HEK293T (cell line): ENCODE measurements at regions not wholly inside any gene's neighbourhood (a gene's known extent, or its start where the extent isn't known, plus 50 kb on each side); places are given as distances from the start of the nearest gene placed in this dataset.

Source experiments
- CTCF ChIA-PET: fragments of 350-600 bp; formaldehyde crosslinking; extraction: SDS; loops from one replicate; lab custom pipeline; 2021; ENCODE audit warnings: antibody characterized with exemption, inconsistent platforms; lab: Yijun Ruan, JAX
- POLR2A ChIA-PET: fragments of 350-600 bp; formaldehyde crosslinking; extraction: SDS; loops from one replicate; lab custom pipeline; 2020; ENCODE audit warnings: antibody characterized with exemption, inconsistent platforms; lab: Yijun Ruan, JAX
- DNase-seq: peaks from one replicate; pipeline ENCODE4 v3.0.0; 2012; ENCODE audit warnings: mixed read lengths; ENCODE audit errors: extremely low spot score
- ARNT ChIP-seq: fragments of 450-650 bp; IDR thresholded peaks from 2 replicates; pipeline ENCODE4 v1.6.1; 2017; ENCODE audit warnings: mild to moderate bottlenecking
- BHLHE40 ChIP-seq: fragments of 450-650 bp; IDR thresholded peaks from 2 replicates; pipeline ENCODE4 v1.6.1; 2016; ENCODE audit warnings: mild to moderate bottlenecking, moderate library complexity, borderline replicate concordance
- CTBP1 ChIP-seq: fragments of 450-650 bp; IDR thresholded peaks from 2 replicates; pipeline ENCODE4 v1.6.1; 2016; ENCODE audit warnings: borderline replicate concordance
- ELF4 ChIP-seq: fragments of 450-650 bp; IDR thresholded peaks from 2 replicates; pipeline ENCODE4 v1.6.1; 2017; ENCODE audit warnings: antibody characterized with exemption
- FOXA1 ChIP-seq: fragments of 450-650 bp; IDR thresholded peaks from 2 replicates; pipeline ENCODE4 v1.6.1; 2016; ENCODE audit warnings: mild to moderate bottlenecking
- FOXK2 ChIP-seq: fragments of 450-650 bp; IDR thresholded peaks from 2 replicates; pipeline ENCODE4 v1.6.1; 2016; ENCODE audit warnings: mild to moderate bottlenecking
- FOXM1 ChIP-seq: fragments of 450-650 bp; IDR thresholded peaks from 2 replicates; pipeline ENCODE4 v1.6.1; 2017; ENCODE audit warnings: mild to moderate bottlenecking, borderline replicate concordance
- HDGF ChIP-seq: fragments of 450-650 bp; IDR thresholded peaks from 2 replicates; pipeline ENCODE4 v1.6.1; 2017; ENCODE audit warnings: antibody characterized with exemption, borderline replicate concordance
- L3MBTL2 ChIP-seq: fragments of 450-650 bp; conservative IDR thresholded peaks from 2 replicates; pipeline ENCODE4 v1.6.1; 2016; ENCODE audit warnings: mild to moderate bottlenecking
- LEF1 ChIP-seq: fragments of 450-650 bp; IDR thresholded peaks from 2 replicates; pipeline ENCODE4 v1.6.1; 2017; ENCODE audit warnings: mild to moderate bottlenecking, borderline replicate concordance
- NFRKB ChIP-seq: fragments of 450-650 bp; IDR thresholded peaks from 2 replicates; pipeline ENCODE4 v1.6.1; 2016; ENCODE audit warnings: mild to moderate bottlenecking, moderate library complexity
- SP1 ChIP-seq: fragments of 450-650 bp; IDR thresholded peaks from 2 replicates; pipeline ENCODE4 v1.6.1; 2017
- SUZ12 ChIP-seq: fragments of 450-650 bp; IDR thresholded peaks from 2 replicates; pipeline ENCODE4 v1.6.1; 2016; ENCODE audit warnings: mild to moderate bottlenecking
- TARDBP ChIP-seq: fragments of 450-650 bp; IDR thresholded peaks from 2 replicates; pipeline ENCODE4 v1.6.1; 2016
- ZNF384 ChIP-seq: fragments of 450-650 bp; IDR thresholded peaks from 2 replicates; pipeline ENCODE4 v1.6.1; 2016
- TF ChIP-seq, protein P1 (sequence below): fragments of 450-650 bp; IDR thresholded peaks from 2 replicates; pipeline ENCODE4 v1.6.1; 2016

- TF ChIP-seq HDGF = no peak
- TF ChIP-seq NFRKB = no peak
- no peak for TF ChIP-seq L3MBTL2
- TF ChIP-seq TARDBP = no peak
- TF ChIP-seq BHLHE40 = no peak
- no peak for TF ChIP-seq LEF1
- TF ChIP-seq ELF4 = no peak
- TF ChIP-seq, protein P1, sequence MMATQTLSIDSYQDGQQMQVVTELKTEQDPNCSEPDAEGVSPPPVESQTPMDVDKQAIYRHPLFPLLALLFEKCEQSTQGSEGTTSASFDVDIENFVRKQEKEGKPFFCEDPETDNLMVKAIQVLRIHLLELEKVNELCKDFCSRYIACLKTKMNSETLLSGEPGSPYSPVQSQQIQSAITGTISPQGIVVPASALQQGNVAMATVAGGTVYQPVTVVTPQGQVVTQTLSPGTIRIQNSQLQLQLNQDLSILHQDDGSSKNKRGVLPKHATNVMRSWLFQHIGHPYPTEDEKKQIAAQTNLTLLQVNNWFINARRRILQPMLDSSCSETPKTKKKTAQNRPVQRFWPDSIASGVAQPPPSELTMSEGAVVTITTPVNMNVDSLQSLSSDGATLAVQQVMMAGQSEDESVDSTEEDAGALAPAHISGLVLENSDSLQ = no peak
- TF ChIP-seq CTBP1 = no peak
- TF ChIP-seq SP1 = no peak
- no peak for TF ChIP-seq FOXM1
- no peak for TF ChIP-seq FOXK2
- TF ChIP-seq SUZ12 = no peak
- no peak for TF ChIP-seq FOXA1
- TF ChIP-seq ARNT = no peak
- TF ChIP-seq ZNF384 = no peak
- ChIA-PET CTCF (no interaction called here), POLR2A (no interaction called here)
- no peak for DNase-seq
Measured at GRCh38 chr13:44805585-44805984, 183.7 kb downstream of the NUFIP1 start.

DNA sequence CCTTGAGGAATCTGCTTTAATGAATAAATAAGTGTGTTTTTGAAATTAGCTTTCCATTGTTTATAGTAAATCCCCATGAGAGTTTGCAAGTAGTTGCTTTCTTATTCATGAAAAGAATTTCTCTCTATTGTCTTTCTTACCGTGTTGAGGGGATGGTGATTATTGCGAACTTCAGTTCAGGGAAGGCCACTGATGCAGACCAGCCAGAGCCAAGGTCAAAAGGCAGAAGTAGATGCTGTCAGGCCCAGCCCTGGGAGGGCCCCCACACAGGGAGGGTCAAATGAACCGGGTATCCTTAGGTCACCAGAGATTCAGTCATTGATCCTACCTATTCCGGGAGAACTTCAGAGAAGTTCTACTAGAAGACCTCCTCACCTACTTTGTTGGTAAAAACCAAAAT lies 185.9 kb downstream of the NUFIP1 start:
- TF ChIP-seq SUZ12 (no peak), FOXA1 (no peak), HDGF (no peak), SP1 (no peak), LEF1 (no peak), ARNT (no peak), FOXM1 (no peak), ZNF384 (no peak), L3MBTL2 (no peak), TARDBP (no peak), CTBP1 (no peak), BHLHE40 (no peak), FOXK2 (no peak), NFRKB (no peak), ELF4 (no peak)
- TF ChIP-seq, protein P1 = no peak
- ChIA-PET POLR2A (no interaction called here), CTCF (no interaction called here)
- DNase-seq = no peak

DNA sequence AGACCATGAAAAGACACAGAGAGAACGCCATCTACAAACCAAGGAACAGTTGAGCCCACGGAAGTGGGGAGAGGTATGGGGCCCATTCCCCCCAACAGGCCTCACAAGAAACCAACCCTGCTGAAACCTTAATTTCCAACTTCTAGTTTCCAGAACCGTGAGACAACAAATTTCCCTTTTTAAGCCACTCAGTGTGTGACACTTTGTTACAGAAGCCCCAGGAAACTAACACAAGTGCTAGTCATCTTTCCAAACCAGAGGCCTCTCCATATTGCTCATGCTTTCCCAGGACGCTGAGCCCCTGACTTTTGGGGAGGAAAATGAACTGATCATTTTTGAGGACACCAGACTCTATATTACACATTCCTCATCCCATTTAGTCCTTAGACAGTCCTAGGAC lies 186.8 kb downstream of the NUFIP1 start:
- ChIA-PET POLR2A (no interaction called here), CTCF (no interaction called here)
- no peak for DNase-seq
- TF ChIP-seq, protein P1 = no peak
- TF ChIP-seq BHLHE40 (no peak), FOXM1 (no peak), ZNF384 (no peak), HDGF (no peak), ELF4 (no peak), CTBP1 (no peak), FOXK2 (no peak), L3MBTL2 (no peak), ARNT (no peak), NFRKB (no peak), SUZ12 (no peak), FOXA1 (no peak), TARDBP (no peak), SP1 (no peak), LEF1 (no peak)

GRCh38 chr13:44801990-44802389 lies 187.3 kb downstream of the NUFIP1 start:
- TF ChIP-seq CTBP1 (no peak), LEF1 (no peak), HDGF (no peak), SP1 (no peak), TARDBP (no peak), ARNT (no peak), ZNF384 (no peak), ELF4 (no peak), FOXK2 (no peak), NFRKB (no peak), SUZ12 (no peak), FOXM1 (no peak), BHLHE40 (no peak), FOXA1 (no peak), L3MBTL2 (no peak)
- TF ChIP-seq, protein P1 = no peak
- CTCF ChIA-PET = no interaction called here
- POLR2A ChIA-PET = no interaction called here
- no peak for DNase-seq

DNA sequence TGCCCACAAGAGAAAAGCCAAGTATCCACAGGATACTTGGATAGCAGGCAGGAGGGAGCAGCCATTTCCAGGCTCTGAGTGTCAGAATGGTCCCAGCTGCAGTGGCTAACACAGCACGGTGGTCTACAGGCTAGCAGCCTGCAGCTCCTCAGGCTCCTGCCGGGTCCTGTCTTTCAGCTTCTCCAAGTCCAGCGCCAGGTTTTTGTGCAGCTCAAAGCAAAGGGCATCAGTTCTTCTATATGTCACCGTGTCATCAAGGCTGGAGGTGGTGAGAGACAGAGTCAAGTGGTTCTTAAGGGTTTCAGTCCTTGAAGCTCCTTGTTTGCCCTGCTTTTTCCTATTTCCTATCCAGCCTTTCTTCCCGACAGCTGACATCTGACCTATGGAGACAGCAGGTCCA lies 188.6 kb downstream of the NUFIP1 start:
- ChIA-PET POLR2A (no interaction called here), CTCF (no interaction called here)
- no peak for DNase-seq
- TF ChIP-seq LEF1 (no peak), FOXM1 (no peak), HDGF (no peak), NFRKB (no peak), TARDBP (no peak), FOXA1 (no peak), CTBP1 (no peak), SUZ12 (no peak), L3MBTL2 (no peak)
